HG03135 (cell line): ENCODE measurements at regions not wholly inside any gene's neighbourhood (a gene's known extent, or its start where the extent isn't known, plus 50 kb on each side); places are given as distances from the start of the nearest gene placed in this dataset.
"Not testable (repeated sequence)": the region's sequence is repeated elsewhere in the genome, so short reads cannot be mapped to it uniquely, and the experiment has no call there.

ENCODE experiments used
- ATAC-seq: cut with Tn5 transposase; IDR thresholded peaks from one replicate; pipeline ENCODE4 v1.9.1; 2021; ENCODE audit warnings: mild to moderate bottlenecking, moderate library complexity; ENCODE audit not compliant: unreplicated experiment

DNA sequence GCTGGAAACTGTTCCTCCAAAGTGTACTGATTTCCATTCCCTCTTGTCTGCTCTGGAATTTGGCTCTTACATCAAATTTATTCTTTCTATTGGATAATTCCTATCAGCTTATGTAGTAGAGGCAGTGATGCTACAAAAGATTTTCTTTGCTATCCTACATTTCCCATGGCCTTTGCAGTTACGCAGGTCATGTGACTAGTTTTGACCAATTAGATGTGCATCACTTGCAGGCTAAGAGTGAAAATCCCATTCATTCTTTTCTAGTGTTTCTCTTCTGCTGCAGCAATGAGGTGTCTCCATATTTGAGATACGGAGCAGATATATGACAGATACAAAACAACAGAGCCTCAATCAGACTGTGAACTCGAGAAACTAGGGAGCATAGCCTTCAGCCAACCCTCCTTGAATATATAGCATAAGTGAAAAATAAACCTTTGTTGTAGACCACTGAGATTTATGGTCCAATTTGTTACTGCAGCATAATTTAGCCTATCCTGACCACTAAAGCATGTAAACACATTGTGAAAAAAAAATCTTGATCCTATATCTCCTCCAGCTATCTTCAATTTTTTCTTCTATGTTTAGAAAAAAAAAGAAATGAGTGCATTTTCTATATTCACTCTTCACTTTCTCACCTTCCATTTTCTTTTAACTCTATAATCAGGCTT is 102.0 kb downstream of the HNMT start:
- ATAC-seq, result no peak

DNA sequence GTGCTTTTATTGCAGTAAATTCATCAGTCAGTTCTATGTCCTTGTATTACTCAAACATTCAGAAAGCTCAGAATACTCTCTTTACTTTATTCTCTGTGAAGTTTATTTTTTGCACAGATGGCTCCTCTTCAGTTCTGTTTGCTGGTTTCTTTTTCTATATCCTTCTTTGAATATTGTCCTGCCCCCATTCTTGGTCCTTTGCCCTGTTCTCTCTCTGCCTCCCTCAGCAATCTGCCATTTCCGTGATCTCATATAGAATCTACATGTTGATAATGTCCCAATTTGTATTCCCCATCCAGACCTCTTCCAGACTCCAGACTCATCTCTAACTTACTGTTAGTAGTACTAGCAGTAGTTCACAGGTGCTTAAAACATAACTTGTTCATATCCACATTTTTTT is 102.6 kb downstream of the HNMT start:
- ATAC-seq, result no peak

DNA sequence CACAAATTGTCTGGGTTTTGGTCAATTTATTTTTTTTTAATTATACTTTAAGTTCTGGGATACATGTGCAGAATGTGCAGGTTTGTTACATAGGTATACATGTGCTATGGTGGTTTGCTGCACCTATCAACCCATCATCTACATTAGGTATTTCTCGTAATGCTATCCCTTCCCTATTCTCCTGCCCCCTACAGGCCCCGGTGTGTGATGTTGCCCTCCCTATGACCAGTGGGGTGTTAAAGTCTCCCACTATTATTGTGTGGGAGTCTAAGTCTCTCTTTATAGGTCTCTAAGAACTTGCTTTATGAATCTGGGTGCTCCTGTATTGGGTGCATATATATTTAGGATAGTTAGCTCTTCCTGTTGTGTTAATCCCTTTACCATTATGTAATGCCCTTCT is 104.4 kb downstream of the HNMT start:
- ATAC-seq, result not testable (repeated sequence)

DNA sequence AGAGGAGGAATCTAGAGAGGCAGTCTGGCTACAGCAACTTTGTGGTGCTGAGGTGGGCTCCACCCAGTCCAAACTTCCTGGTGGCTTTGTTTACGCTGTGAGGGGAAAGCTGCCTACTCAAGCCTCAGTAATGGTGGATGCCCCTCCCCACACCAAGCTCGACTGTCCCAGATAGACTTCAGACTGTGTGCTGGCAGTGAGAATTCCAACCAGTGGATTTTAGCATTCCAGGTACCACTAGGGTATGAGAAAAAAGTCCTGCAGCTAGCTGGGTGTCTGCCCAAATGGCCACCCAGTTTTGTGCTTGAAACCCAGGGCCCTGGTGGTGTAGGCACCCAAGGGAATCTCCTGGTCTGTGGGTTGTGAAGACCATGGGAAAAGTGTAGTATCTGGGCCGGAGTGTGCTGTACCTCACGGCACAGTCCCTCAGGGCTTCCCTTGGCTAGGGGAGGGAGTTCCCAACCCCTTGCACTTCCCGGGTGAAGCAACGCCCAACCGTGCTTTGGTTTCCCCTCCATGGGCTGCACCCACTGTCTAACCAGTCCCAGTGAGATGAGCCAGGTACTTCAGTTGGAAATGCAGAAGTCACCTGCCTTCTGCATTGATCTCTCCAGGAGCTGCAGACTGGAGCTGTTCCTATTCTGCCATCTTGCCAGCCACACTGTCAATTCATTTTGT is 106.9 kb downstream of the HNMT start:
- not testable (repeated sequence) for ATAC-seq

DNA sequence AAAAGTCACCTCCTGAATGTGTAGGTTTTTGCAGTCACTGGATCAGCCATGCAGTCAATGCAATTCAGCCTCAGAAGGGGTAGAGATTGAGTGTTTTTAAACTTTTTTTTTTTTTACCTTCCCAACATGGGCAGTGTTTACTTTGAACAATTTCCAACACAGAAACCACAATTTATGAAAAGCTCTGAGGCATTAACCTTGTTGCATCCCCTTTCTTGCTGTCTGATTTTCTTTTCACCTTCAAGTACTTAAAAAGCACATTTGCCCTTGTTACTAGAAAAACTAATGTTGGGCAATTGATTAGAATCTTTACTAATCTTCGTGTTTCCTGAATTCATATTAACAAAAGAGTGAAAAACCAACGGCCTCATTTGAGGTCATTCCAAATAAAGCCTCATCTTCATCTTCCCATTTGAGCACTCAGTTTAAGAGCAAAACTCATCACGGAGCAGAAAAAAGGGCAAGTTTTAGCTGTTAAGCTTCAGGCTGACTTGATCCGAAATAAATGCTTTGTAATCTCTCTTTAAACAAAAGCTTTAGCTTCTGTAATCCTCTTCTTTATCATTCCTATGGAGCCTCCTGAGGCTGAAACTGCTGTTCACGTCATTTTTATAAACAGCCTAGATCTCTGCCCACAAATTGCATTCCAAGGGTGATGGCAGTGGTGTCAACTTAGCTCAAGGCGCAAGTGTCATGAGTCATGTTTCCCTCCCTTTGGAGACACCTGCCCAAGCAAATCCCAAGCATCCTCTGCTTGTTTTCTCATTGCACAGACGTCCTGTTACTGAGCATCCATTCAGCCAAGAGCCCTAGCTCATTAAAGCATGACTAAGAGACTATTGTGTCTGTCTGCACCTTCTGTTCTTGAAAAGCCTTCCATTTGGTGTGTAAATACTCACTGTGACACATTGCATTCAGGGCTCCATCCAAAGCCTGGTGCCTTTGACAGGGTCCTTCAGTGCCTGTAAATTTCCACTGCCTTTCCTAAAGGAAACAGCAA is 107.7 kb downstream of the HNMT start:
- ATAC-seq, result no peak

DNA sequence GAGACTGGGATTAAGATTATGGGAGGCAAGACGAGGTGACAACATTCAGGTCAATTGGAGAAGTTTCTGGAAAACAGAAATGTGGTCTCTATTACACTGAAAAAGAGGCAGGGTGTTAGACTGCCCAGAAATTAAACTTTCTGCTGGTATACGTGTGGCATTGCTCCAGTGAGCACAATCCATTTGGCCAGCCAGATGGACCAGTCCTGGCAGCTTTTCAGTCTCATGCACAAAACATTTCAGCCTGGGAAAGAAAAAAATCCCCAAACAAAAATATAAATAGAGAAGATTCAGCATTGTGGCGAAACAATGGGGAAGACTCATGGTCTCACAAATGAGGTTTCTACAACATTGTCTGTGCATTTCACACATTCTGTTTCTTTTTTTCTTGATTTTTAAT is 113.9 kb downstream of the HNMT start:
- ATAC-seq, result no peak

DNA sequence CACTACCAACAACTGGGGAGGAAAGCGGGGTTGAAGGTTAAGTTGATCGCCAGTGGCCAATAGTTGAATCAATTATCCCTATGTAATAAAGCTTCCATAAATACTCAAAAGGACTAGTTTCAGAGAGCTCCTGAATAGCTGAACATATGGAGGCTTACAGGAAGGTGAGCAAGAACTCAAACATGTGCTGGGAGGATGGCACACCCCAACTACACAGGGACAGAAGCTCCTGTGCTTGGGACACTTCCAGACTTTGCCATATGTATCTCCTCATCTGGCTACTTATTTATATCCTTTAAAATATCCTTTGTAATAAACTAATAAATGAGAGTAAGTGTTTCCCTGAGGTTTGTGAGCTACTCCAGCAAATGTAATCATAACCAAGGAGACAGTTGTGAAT is 115.7 kb downstream of the HNMT start:
- no peak for ATAC-seq

DNA sequence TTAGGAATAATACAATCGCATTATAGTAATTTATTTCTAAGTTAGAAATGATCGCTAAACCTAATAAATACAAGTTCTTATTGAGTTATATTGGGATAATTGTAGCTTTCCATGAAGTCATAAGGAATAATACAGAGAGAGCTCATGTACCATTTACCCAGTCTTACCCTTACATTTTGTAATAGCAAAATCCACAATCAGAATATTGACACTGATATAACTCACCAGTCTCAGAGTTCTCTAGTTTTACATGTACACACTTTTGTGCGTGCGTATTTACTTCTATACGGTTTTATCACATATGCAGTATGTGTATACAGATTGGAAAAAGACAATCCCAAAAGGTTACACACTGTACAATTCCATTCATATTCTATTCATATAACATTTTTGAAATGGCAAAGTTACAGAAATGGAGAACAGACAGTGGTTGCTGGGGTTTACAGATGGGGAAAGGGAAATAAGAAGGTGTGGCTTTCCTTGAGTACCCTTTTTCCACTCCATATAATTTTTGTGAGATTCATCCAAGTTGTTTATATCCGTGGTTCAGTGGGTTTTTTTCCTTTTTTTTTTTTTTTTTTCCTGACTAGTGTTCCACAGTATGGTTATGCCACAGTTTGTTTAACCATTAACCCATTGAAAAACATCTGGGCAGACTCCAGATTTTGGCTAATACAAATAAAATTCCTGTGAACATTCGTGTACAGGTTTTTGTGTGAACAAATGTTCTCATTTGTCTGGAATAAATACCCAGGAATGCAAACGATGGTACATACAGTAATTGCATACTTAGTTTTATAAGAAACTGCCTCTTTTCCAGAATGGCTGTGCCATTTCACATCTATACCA is 117.2 kb downstream of the HNMT start:
- ATAC-seq, result no peak

DNA sequence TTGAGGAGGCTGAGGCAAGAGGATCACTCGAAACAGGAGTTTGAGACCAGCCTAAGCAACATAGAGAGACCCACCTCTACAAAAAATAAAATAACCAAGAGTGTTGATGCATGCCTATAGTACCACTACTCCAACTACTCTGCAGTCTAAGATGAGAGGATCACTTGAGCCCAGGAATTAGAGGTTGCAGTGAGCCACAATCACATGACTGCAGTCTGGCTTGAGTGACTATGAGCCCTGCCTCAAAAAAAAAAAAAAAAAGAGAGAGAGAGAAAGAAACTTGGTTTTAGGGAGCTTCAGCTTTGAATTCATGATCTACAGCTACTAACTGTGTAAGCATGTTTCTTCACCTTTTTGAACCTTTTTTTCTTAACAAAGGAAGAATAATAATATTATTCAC is 119.9 kb downstream of the HNMT start:
- ATAC-seq, result no peak

DNA sequence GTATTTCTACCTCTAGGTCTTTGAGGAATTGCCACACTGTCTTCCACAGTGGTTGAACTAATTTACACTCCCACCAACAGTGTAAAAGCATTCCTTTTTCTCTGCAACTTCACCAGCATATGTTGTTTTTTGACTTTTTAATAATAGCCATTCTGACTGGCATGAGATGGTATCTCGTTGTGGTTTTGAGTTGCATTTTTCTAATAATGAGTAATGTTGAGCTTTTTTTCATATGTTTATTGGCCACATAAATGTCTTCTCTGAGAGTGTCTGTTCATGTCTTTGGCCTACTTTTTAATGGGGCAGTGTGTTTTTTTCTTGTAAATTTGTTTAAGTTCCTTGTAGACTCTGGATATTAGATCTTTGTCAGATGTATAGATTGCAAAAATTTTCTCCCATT is 121.2 kb downstream of the HNMT start:
- not testable (repeated sequence) for ATAC-seq

DNA sequence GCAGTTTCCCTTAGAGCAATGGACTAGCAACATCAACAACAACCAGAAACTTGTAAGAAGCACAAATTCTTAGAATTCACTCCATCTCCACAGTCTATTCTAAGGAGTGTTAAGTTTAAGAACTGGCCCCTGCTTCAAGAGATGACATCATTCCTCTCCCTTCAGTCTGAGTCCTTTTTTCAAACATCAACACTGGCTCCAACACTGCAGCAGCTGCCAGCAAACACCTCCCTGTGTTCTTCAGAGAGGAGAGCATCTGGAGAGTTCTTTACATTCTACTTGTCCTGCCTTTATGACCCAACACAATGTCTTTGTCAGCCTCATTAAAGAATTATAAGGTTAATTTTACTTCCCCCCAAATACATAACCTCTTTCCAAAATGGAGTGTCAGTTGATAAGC is 122.3 kb downstream of the HNMT start:
- ATAC-seq, result no peak

DNA sequence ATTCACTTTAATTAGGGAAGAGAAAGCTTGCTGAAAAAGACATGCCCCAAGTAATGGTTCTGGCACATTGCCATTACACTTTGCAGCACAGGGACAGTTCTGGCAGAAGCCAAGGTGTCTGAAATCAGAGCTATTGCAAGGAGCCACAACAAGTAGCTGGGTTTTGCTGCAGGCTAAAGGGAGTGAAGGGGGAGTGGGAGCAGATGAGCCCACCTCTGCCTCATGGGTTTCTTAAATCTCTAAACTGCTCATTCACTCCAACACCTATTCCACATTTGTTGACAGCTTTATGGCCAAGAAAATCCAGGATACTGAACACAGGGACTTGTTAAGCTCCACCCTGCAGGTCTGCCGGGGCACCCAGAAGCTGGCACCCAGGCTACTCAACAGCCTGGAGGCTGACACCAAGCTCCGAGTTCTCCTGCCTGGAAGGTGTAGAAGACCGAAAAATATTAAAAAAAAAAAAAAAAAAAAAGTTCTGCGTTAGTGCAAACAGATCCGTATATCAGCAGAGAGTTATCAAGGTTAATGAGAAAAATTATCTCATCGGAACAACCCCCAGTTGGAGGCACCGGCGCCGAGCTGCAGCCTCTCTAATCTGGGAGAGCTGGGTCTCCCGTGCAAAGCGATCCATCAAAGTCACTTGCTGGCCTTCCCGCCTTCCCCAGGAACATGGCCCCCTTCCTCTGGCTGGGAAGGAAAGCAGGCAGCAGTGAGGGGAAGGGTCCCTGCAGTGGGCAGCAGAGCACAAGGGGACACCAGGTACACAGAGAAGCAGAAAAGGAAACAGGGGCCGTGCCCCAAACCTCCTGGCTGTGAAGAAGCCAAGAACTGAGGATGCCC is 123.7 kb downstream of the HNMT start:
- ATAC-seq, result no peak

DNA sequence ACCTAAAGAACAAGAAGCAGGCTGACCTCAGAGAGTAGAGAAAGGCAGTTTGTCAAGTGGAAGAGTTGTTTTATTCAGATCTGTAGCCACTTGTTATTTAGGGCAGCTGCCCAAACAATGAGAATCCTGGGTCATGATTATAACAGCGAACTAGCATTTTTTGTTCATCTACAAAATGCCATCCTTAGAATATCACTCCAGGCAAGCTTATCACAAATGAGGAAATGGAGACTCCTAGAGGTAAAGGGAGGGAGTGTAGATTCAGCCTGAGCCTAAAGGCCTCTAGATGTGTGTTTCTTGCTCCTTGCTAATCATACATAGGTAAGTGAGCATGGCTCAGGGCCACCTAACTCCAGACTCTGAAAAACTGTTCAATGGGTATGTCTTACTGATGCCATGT is 126.1 kb downstream of the HNMT start:
- peak; percentile 77 for ATAC-seq

DNA sequence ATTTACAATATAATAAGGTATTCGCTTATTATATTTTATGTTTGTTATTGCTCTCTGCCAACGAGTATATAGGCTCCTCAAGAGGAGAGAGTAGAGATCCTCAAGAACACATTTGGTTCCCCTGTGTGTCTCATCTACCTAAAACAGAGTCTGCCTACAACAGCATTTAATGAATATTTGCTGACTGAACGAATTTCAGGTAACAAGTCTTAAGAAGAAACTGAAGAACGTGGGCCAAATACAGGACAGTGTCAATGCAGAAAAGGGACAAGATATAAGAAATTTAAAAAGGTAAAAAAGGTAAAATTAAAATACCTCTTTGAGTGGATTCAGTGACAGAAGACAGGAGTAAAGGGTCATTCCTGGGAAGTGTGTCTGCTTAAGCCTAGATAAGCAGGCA is 129.2 kb downstream of the HNMT start:
- no peak for ATAC-seq

DNA sequence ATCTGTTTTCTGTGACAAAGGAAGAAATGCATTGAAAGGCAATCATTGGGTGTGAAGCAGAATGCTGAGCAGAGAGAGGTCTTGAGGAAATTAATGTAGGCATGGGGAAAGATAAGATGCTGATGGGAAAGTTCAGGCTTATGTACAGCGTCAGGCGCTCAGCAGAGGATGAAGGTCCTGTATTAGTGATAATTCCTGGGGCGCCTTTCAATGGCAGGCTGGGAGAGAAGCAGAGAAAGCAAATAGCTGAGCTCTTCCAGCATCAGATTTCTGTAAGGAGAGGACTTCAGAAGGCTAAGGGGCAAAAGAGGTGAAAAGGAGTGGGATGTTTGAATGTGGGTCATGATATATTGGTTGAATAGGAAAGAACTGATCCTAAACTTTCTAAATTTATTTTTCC is 129.8 kb downstream of the HNMT start:
- no peak for ATAC-seq

DNA sequence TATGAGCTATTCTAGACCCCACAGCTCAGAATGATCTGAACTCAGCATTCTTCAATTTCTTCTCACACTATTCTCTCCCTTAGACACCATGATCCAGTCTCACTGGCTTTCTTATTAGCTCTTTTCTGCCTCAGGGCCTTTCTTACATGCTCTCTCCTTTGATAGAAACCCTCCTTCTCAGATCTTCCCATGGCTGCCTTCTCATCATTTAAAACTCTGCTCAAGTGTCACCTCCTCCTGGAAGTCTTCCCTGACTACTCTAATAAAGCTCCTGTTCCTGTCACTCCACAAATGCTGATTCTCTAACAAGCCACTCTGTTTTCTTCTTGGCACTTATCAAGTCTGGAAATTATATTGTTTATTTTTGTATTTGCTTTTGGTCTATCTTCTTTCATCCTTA is 131.1 kb downstream of the HNMT start:
- ATAC-seq, result no peak

DNA sequence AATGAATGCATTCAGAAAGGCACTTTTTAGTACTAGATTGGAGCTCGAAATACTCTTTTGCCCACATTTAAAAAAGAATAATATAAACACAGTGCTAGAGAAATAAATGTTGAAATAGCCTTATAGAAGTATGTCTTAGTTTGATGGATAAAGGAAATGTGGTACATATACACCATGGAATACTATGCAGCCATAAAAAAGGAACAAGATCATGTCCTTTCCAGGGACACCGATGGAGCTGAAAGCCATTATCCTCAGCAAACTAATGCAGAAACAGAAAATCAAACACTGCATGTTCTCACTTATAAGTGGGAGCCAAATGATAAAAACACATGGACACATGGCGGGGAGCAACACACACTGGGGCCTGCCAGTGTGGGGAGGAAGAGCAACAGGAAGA is 135.0 kb downstream of the HNMT start:
- ATAC-seq, result not testable (repeated sequence)

DNA sequence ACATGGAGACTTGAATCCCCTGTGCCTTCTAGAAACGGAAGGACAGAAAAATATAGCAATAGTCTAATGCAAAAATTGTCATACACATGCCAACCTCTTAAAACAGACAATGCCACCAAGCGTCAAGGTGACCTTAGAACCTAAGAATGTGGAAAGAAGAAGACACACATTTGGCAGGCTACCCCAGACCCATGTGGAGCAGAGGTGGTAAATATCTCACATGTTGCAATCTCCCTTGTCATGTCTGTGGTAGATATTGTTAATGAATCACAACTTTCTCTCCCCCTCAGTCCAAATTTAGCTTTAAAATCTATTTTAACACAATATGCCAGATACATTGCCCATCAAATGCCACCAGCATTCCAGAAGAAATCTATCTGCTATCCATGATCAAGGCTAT is 137.4 kb downstream of the HNMT start:
- no peak for ATAC-seq

DNA sequence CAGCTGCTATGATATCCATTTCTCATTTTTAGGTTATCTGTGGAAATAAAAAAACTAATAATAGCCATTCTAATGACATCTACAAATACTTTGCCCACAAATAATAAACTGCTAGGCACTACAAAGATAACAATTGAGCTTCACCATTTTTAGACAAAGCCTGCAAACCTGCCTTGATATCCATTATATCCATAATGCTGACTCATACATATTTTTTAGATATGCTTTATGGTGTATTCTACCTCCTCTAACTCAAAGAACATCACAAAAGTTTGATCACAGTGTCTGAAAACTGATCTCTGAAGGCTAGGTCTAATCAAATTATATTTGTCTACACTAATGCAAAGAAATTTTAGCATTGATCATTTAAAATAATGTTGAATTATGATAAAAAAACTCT is 138.4 kb downstream of the HNMT start:
- no peak for ATAC-seq

DNA sequence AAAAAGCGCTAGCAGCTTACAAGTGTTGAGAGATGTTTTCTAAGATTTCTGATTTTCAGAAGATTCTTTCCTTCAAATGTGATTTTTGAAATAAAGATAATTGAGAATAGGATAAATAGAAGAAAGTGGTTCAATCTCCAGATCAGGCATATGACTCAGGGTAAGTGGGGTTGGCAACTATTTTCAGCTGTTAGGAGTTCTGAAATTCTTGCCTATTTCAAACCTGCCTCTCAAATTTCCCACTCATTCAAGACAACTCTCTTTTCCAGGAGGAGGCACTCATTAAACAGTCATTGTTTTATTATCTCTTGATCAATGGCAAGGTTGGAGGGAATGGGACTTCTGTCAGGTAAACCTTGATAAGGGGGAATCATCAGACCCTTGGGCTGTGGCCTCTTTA is 138.9 kb downstream of the HNMT start:
- no peak for ATAC-seq
